ENCODE measurements at regions not wholly inside any gene's neighbourhood (a gene's known extent, or its start where the extent isn't known, plus 50 kb on each side); places are given as distances from the start of the nearest gene placed in this dataset.

GRCh38 chr3:162400697-162401096 lies 904.1 kb downstream of the OTOL1 start:
- TF ChIP-seq EZH2phosphoT487 (IDR thresholded peaks at IDR 0.05; ENCODE audit: low read depth), result no peak
- TF ChIP-seq CTCF (IDR thresholded peaks at IDR 0.05; ENCODE audit: low read depth, low read length), result no peak

All from OCI-LY3 (cell line).